ENCODE measurements at regions not wholly inside any gene's neighbourhood (a gene's known extent, or its start where the extent isn't known, plus 50 kb on each side); places are given as distances from the start of the nearest gene placed in this dataset.

- no peak for DNase-seq (ENCODE audit: low spot score)
Observed at GRCh38 chr16:76612497-76612896, 335.3 kb downstream of the CNTNAP4 start.

- no peak for DNase-seq (ENCODE audit: low spot score)
Observed at GRCh38 chr16:76614269-76614668, 337.1 kb downstream of the CNTNAP4 start.

GRCh38 chr16:76622876-76623275, 345.7 kb downstream of the CNTNAP4 start:
- DNase-seq (ENCODE audit: low spot score), result no peak

- DNase-seq (ENCODE audit: low spot score), result no peak
Observed at GRCh38 chr16:76634847-76635697, 357.9 kb downstream of the CNTNAP4 start.

GRCh38 chr16:76639685-76640289, 362.6 kb downstream of the CNTNAP4 start:
- DNase-seq (ENCODE audit: low spot score), result peak; percentile 20

GRCh38 chr16:76650582-76650981, 373.4 kb downstream of the CNTNAP4 start:
- DNase-seq (ENCODE audit: low spot score), result no peak

GRCh38 chr16:76653390-76654026, 376.3 kb downstream of the CNTNAP4 start:
- DNase-seq (ENCODE audit: low spot score), result peak; percentile 90

GRCh38 chr16:76654088-76654820, 377.1 kb downstream of the CNTNAP4 start:
- DNase-seq (ENCODE audit: low spot score), result peak; percentile 91

GRCh38 chr16:76656994-76657393, 379.8 kb downstream of the CNTNAP4 start:
- DNase-seq (ENCODE audit: low spot score), result peak; percentile 91

GRCh38 chr16:76661691-76662235, 384.6 kb downstream of the CNTNAP4 start:
- DNase-seq (ENCODE audit: low spot score), result no peak

- no peak for DNase-seq (ENCODE audit: low spot score)
Observed at GRCh38 chr16:76665571-76666275, 388.5 kb downstream of the CNTNAP4 start.

GRCh38 chr16:76668207-76668725, 391.1 kb downstream of the CNTNAP4 start:
- DNase-seq (ENCODE audit: low spot score), result peak; percentile 74

GRCh38 chr16:76669288-76669687, 392.1 kb downstream of the CNTNAP4 start:
- no peak for DNase-seq (ENCODE audit: low spot score)

- no peak for DNase-seq (ENCODE audit: low spot score)
Observed at GRCh38 chr16:76670125-76670857, 393.1 kb downstream of the CNTNAP4 start.

GRCh38 chr16:76676356-76676755, 399.2 kb downstream of the CNTNAP4 start:
- no peak for DNase-seq (ENCODE audit: low spot score)

GRCh38 chr16:76681296-76681695, 404.1 kb downstream of the CNTNAP4 start:
- no peak for DNase-seq (ENCODE audit: low spot score)

- no peak for DNase-seq (ENCODE audit: low spot score)
Observed at GRCh38 chr16:76683051-76683450, 405.9 kb downstream of the CNTNAP4 start.

GRCh38 chr16:76696876-76697275, 419.7 kb downstream of the CNTNAP4 start:
- DNase-seq (ENCODE audit: low spot score), result no peak

- DNase-seq (ENCODE audit: low spot score), result no peak
Observed at GRCh38 chr16:76705892-76706291, 428.7 kb downstream of the CNTNAP4 start.

- no peak for DNase-seq (ENCODE audit: low spot score)
Observed at GRCh38 chr16:76713191-76713590, 436.0 kb downstream of the CNTNAP4 start.
